ENCODE measurements at regions not wholly inside any gene's neighbourhood (a gene's known extent, or its start where the extent isn't known, plus 50 kb on each side); places are given as distances from the start of the nearest gene placed in this dataset.

GRCh38 chr1:4033713-4034112 is 133.6 kb upstream of the C1orf174 start:
- H3K4me3 ChIP-seq (ENCODE audit: control insufficient read depth, low read depth, low read length), result no peak overlapping the region
- TF ChIP-seq, protein P1, sequence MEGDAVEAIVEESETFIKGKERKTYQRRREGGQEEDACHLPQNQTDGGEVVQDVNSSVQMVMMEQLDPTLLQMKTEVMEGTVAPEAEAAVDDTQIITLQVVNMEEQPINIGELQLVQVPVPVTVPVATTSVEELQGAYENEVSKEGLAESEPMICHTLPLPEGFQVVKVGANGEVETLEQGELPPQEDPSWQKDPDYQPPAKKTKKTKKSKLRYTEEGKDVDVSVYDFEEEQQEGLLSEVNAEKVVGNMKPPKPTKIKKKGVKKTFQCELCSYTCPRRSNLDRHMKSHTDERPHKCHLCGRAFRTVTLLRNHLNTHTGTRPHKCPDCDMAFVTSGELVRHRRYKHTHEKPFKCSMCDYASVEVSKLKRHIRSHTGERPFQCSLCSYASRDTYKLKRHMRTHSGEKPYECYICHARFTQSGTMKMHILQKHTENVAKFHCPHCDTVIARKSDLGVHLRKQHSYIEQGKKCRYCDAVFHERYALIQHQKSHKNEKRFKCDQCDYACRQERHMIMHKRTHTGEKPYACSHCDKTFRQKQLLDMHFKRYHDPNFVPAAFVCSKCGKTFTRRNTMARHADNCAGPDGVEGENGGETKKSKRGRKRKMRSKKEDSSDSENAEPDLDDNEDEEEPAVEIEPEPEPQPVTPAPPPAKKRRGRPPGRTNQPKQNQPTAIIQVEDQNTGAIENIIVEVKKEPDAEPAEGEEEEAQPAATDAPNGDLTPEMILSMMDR (conservative IDR thresholded peaks at IDR 0.05; ENCODE audit: control insufficient read depth, insufficient read depth, low read depth, low read length), result no peak
- DNase-seq (ENCODE audit: low read depth), result no peak

DNA sequence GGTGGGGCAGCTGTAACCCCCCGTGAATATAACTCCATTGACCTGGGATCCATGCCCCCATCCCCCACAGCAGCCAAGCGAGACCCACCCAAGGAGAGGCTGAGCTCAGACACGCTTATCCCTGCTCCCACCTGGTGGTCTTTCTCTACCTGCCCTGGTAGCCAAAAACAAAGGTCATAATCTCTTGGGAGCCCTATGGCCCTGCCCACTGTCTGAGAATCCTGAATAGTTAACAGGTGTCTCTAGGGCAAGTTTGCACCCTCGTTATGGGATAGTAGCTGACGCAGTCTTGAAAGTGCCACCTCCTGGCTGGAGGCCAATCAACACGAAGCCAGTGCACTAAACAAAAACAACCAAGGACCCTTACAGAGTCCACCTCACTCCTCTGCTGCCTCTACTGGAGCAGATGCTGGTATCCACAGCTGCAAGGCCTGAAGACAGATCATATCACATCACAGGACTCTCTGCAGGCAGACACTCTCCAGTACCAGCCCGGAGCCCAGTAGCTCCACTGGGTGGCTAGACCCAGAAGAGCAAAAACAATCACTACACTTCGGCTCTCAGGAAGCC is 134.3 kb upstream of the C1orf174 start:
- H3K4me3 ChIP-seq (ENCODE audit: control insufficient read depth, low read depth, low read length), result no peak overlapping the region
- TF ChIP-seq, protein P1 (conservative IDR thresholded peaks at IDR 0.05; ENCODE audit: control insufficient read depth, insufficient read depth, low read depth, low read length), result no peak
- no peak for DNase-seq (ENCODE audit: low read depth)

GRCh38 chr1:4044967-4045366 is 144.9 kb upstream of the C1orf174 start:
- DNase-seq (ENCODE audit: low read depth), result no peak
- TF ChIP-seq, protein P1 (conservative IDR thresholded peaks at IDR 0.05; ENCODE audit: control insufficient read depth, insufficient read depth, low read depth, low read length), result no peak
- H3K4me3 ChIP-seq (ENCODE audit: control insufficient read depth, low read depth, low read length), result no peak overlapping the region

DNA sequence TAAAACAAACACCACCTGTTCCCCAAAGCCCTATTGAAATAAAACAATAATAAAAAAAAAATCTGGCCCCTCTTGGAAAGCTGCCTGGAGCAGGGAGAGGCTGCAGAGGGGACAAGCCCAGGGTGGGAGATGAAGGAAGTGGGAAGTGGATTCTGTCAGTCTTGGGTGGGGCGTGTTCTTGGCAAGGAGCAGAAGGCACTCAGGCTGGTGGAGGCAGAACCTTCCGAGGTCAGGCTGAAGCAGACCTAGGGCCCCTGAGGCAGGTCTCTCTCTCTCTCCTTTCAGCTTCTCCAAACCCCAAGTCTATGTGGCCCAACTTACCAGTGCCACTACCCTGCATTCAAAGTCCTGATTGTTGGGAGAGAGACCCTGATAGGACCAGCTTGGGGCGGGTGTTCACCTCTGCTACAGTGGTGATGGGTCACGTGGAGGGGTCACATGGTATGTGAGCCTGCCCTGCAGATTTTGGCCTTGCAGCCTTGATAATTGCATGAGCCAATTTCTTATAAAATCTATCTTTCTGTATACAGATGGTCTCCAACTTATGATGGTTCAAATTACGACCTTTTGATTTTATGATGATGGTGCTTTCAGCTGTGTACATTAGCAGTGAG is 145.4 kb upstream of the C1orf174 start:
- no peak overlapping the region for H3K4me3 ChIP-seq (ENCODE audit: control insufficient read depth, low read depth, low read length)
- TF ChIP-seq, protein P1 (conservative IDR thresholded peaks at IDR 0.05; ENCODE audit: control insufficient read depth, insufficient read depth, low read depth, low read length), result no peak
- DNase-seq (ENCODE audit: low read depth), result no peak

DNA sequence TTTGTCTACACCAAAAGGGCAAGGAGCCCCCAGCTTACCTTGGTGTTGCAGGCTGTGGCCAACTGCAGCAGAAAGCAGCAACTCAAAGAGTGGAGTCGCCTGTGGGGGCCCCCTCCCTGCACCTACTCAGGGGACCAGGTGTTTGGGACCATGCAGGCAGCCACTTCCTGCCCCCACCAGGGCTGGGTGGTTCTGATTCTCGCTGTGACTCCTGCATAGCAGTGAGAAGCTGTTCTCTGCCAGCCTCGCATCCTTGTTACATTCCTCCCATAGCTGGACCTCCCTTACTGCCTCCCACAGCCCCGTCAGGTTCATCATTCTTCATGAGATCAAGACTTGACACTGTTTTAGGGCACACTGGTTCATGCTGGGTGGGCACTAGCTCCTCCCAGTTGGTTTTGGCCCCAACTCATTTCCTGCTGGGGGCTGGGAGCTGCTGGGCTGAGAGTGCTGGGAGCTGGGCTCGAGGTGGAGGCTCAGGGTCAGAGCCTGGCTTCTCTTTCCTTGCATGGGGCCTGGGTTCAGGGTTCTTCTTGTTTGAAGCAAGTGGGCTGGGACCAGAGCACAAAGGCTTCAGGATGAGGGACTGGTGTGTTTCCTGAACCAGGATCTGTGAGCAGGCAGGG is 146.9 kb upstream of the C1orf174 start:
- H3K4me3 ChIP-seq (ENCODE audit: control insufficient read depth, low read depth, low read length), result no peak overlapping the region
- DNase-seq (ENCODE audit: low read depth), result no peak
- TF ChIP-seq, protein P1 (conservative IDR thresholded peaks at IDR 0.05; ENCODE audit: control insufficient read depth, insufficient read depth, low read depth, low read length), result no peak

- TF ChIP-seq, protein P1 (conservative IDR thresholded peaks at IDR 0.05; ENCODE audit: control insufficient read depth, insufficient read depth, low read depth, low read length), result no peak
- DNase-seq (ENCODE audit: low read depth), result no peak
- H3K4me3 ChIP-seq (ENCODE audit: control insufficient read depth, low read depth, low read length), result no peak overlapping the region
Observed at GRCh38 chr1:4047666-4048065, 147.6 kb upstream of the C1orf174 start.
